Gastroesophageal sphincter (tissue), 3 donors: ENCODE measurements at regions not wholly inside any gene's neighbourhood (a gene's known extent, or its start where the extent isn't known, plus 50 kb on each side); places are given as distances from the start of the nearest gene placed in this dataset.

ENCODE experiments used
- CTCF ChIP-seq, 4 experiments: fragments of 200-600 bp in 2 of 4; fragments of 450-650 bp in 2 of 4; sonication (generic) in 1 of 4; IDR thresholded peaks; one replicate each; pipeline ENCODE4 v1.5.1; 2017 to 2019; ENCODE audit warnings: antibody characterized with exemption in 4 of 4, mild to moderate bottlenecking in 2 of 4, moderate library complexity in 2 of 4
- EP300 ChIP-seq: sonication (generic); formaldehyde crosslinking; IDR thresholded peaks from one replicate; pipeline ENCODE4 v1.6.1; 2017; ENCODE audit warnings: antibody characterized with exemption, mild to moderate bottlenecking
- POLR2A ChIP-seq, 2 donors: fragments of 450-650 bp; IDR thresholded peaks; one replicate each; pipeline ENCODE4 v1.6.1; 2017; ENCODE audit warnings: antibody characterized with exemption in 2 of 2, mild to moderate bottlenecking in 2 of 2, moderate library complexity in 1 of 2

- TF ChIP-seq POLR2A (IDR thresholded peaks at IDR 0.05) (no peak), CTCF (IDR thresholded peaks at IDR 0.05) (no peak), EP300 (no peak)
These were observed 86.9 kb upstream of the CPM start for GRCh38 chr12:69019910-69020309.
